BLaER1 (cell line): ENCODE measurements at regions not wholly inside any gene's neighbourhood (a gene's known extent, or its start where the extent isn't known, plus 50 kb on each side); places are given as distances from the start of the nearest gene placed in this dataset.

Experiments used
- H3K27ac ChIP-seq: shearing (Covaris generic); formaldehyde crosslinking; 2 replicates; pipeline ENCODE4 v1.8.1; 2022
- H3K27me3 ChIP-seq: shearing (Covaris generic); formaldehyde crosslinking; 2 replicates; pipeline ENCODE4 v1.8.1; 2022
- H3K36me3 ChIP-seq: shearing (Covaris generic); formaldehyde crosslinking; 2 replicates; pipeline ENCODE4 v1.8.1; 2022
- H3K4me1 ChIP-seq: shearing (Covaris generic); formaldehyde crosslinking; 2 replicates; pipeline ENCODE4 v1.8.1; 2022
- H3K4me2 ChIP-seq: shearing (Covaris generic); formaldehyde crosslinking; 2 replicates; pipeline ENCODE4 v1.8.1; 2022
- H3K4me3 ChIP-seq: shearing (Covaris generic); formaldehyde crosslinking; 2 replicates; pipeline ENCODE4 v1.8.1; 2022
- H3K9ac ChIP-seq: shearing (Covaris generic); formaldehyde crosslinking; 2 replicates; pipeline ENCODE4 v1.8.1; 2022
- H3K9me3 ChIP-seq: shearing (Covaris generic); formaldehyde crosslinking; 2 replicates; pipeline ENCODE4 v1.8.1; 2022
- H4K20me1 ChIP-seq: shearing (Covaris generic); formaldehyde crosslinking; 2 replicates; pipeline ENCODE4 v1.8.1; 2022
- Cebpa-rat ChIP-seq: shearing (Covaris generic); IDR thresholded peaks from 2 replicates; pipeline ENCODE4 v1.8.1; 2022

DNA sequence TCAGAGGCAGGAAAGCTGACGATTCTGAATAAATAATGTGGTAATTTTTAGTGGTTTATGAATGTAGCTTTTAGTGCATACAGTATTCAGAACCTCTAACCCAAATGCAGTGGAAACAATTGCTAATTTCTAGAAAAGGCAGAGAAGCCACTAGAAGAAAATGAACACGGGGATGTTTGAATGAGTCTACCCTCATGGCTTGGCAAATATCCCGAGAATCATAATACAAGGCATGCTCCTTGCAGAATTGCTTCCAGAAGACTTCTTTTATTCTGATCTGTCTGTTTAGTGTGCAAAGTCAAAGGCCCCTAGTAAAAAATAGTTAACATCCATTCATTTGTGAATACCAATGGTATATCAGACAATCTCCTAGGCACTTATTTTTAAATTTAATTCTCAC is 246.8 kb downstream of the LMO4 start:
- Histone ChIP-seq H3K4me1 (no peaks in the 10 kb centered on the region), H3K27me3 (no peaks in the 10 kb centered on the region), H3K9ac (no peak overlapping the region), H3K9me3 (no peaks in the 10 kb centered on the region), H4K20me1 (no peaks in the 10 kb centered on the region), H3K36me3 (no peaks in the 10 kb centered on the region), H3K4me2 (no peak overlapping the region), H3K4me3 (no peak overlapping the region), H3K27ac (no peak overlapping the region)
- no peak for TF ChIP-seq Cebpa-rat

GRCh38 chr1:87578464-87578863 is 249.8 kb downstream of the LMO4 start:
- H4K20me1 ChIP-seq: no peaks in the 10 kb centered on the region

DNA sequence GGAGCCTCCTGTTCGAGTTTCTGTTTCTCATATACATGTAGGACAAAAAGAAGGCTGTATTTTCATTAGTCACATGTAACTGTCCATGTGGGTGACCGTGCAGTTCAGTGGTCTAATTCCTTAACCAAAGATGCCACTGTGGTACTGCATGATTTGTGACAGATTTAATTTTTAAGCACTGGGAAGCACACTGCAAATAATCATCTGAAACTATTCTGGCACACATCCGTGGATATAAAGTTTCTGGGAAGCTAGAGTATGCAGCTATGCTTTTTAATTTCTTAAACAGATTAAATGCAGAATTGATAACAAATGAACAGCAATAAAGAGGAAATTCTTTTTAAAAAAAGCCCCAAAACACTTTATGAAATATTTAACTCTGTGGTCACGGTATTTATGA is 254.8 kb downstream of the LMO4 start:
- no peak overlapping the region for H3K9ac ChIP-seq
- H3K36me3 ChIP-seq: no peaks in the 10 kb centered on the region
- H4K20me1 ChIP-seq: no peaks in the 10 kb centered on the region
- no peak overlapping the region for H3K27ac ChIP-seq
- no peaks in the 10 kb centered on the region for H3K27me3 ChIP-seq
- no peaks in the 10 kb centered on the region for H3K9me3 ChIP-seq
- H3K4me1 ChIP-seq: no peaks in the 10 kb centered on the region
- H3K4me2 ChIP-seq: no peak overlapping the region
- no peak for TF ChIP-seq Cebpa-rat
- no peak overlapping the region for H3K4me3 ChIP-seq

More at GRCh38 chr1:87578464-87578863, 249.8 kb downstream of the LMO4 start:
- TF ChIP-seq Cebpa-rat: no peak
- Histone ChIP-seq H3K4me3 (no peak overlapping the region), H3K27ac (no peak overlapping the region), H3K9me3 (no peaks in the 10 kb centered on the region), H3K27me3 (no peaks in the 10 kb centered on the region), H3K9ac (no peak overlapping the region), H3K36me3 (no peaks in the 10 kb centered on the region), H3K4me1 (no peaks in the 10 kb centered on the region), H3K4me2 (no peak overlapping the region)

GRCh38 chr1:87584586-87584985 is 255.9 kb downstream of the LMO4 start:
- Histone ChIP-seq H4K20me1 (no peaks in the 10 kb centered on the region), H3K27me3 (no peaks in the 10 kb centered on the region), H3K9me3 (no peaks in the 10 kb centered on the region), H3K27ac (no peak overlapping the region), H3K4me3 (no peak overlapping the region), H3K36me3 (no peaks in the 10 kb centered on the region), H3K4me2 (no peak overlapping the region), H3K9ac (no peak overlapping the region), H3K4me1 (no peaks in the 10 kb centered on the region)
- no peak for TF ChIP-seq Cebpa-rat

DNA sequence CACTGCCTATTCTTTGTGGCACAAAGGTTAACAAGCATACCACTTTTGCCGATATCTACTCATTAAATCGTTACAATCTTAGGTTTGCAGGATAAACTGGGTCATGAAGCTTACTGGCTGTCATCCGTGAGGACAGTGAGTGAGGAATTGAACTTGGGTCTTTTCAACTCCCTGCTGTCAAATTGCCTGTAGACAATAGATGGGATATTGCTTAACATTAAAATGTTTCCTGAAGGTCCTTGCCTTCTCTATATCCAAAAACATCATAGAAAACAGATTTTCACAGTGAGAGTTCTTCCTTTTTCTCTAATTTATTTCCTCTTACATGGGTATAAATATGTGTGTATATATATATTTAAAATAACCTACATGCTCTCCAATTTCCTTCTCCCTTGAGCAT is 257.8 kb downstream of the LMO4 start:
- H3K4me3 ChIP-seq: no peak overlapping the region
- TF ChIP-seq Cebpa-rat: no peak
- no peaks in the 10 kb centered on the region for H3K9me3 ChIP-seq
- no peaks in the 10 kb centered on the region for H3K36me3 ChIP-seq
- no peak overlapping the region for H3K27ac ChIP-seq
- H4K20me1 ChIP-seq: no peaks in the 10 kb centered on the region
- no peak overlapping the region for H3K4me2 ChIP-seq
- H3K4me1 ChIP-seq: no peaks in the 10 kb centered on the region
- no peak overlapping the region for H3K9ac ChIP-seq
- no peaks in the 10 kb centered on the region for H3K27me3 ChIP-seq

DNA sequence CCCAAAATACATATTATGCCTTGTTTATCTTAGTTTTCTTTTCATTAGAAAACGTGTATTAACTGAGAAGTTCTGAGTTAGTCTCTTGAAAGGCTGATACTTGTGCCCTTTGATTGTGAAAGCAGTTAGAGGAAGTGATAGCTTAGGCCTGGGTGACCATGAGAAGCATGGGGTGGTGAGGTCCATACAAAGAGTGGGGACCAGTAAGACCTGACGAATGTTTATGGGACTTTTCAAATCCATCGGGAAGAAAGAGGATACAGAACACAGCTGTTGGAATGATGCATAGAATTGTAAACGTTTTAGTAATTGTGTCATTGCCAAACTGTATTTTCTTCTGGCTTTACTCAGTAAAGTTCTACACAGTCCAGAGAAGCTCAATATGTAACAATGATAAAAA is 259.8 kb downstream of the LMO4 start:
- Histone ChIP-seq H3K9me3 (no peaks in the 10 kb centered on the region), H3K36me3 (no peaks in the 10 kb centered on the region), H3K4me2 (no peak overlapping the region), H3K27ac (no peak overlapping the region), H4K20me1 (no peaks in the 10 kb centered on the region), H3K27me3 (no peaks in the 10 kb centered on the region), H3K4me1 (no peaks in the 10 kb centered on the region), H3K4me3 (no peak overlapping the region), H3K9ac (no peak overlapping the region)
- no peak for TF ChIP-seq Cebpa-rat

DNA sequence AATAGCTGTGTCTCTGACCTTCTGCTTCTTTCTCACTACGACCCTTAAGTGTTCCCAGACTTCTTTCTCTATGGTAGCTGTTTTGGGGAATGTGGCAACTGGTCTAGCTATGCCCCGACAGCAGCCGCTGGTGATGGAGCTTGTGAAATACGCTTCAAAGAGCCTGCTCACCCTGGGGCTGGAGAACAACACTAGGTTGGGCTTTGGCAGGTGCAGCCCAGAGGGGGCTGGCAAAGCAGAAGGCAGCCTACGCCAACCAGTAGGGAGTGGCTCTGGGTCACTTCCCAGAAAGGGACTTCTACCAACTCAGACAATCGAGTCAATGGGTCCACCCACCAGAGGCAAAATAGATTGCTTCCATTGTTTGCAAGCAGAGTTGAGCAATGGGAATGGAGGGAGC is 262.8 kb downstream of the LMO4 start:
- Histone ChIP-seq H3K9ac (no peak overlapping the region), H4K20me1 (no peaks in the 10 kb centered on the region), H3K36me3 (no peaks in the 10 kb centered on the region), H3K9me3 (no peaks in the 10 kb centered on the region), H3K27me3 (no peaks in the 10 kb centered on the region), H3K4me2 (no peak overlapping the region), H3K4me3 (no peak overlapping the region), H3K4me1 (peaks cover 7% of the 10 kb centered on the region), H3K27ac (no peak overlapping the region)
- no peak for TF ChIP-seq Cebpa-rat

DNA sequence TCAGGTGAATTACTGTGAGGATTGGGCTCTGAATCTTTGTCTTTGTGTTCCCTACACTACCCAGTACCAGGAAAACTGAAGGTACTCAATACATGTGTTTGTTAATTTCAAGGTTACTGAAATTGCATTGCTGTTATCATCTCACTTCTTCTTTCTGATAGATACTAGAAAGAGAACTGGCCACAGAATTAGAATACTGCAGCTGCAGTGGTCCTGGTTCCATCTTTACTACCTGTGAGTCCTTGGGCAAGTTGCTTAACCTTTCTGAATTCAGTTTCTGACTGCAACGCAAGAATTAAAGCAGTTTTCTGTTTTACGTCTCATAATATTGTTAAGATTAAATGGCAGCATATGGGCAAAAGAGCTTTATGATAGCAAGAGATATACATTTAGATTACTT is 263.5 kb downstream of the LMO4 start:
- no peaks in the 10 kb centered on the region for H3K27me3 ChIP-seq
- H3K9me3 ChIP-seq: no peaks in the 10 kb centered on the region
- H3K36me3 ChIP-seq: no peaks in the 10 kb centered on the region
- H3K9ac ChIP-seq: no peak overlapping the region
- no peak overlapping the region for H3K27ac ChIP-seq
- H3K4me1 ChIP-seq: peaks cover 14% of the 10 kb centered on the region
- H3K4me3 ChIP-seq: no peak overlapping the region
- no peaks in the 10 kb centered on the region for H4K20me1 ChIP-seq
- no peak for TF ChIP-seq Cebpa-rat
- no peak overlapping the region for H3K4me2 ChIP-seq

- Histone ChIP-seq H3K27ac (no peak overlapping the region), H3K36me3 (no peaks in the 10 kb centered on the region), H3K4me2 (0 out of 2 replicates have a peak overlapping the region, but pooled peaks have one; percentile 14), H3K9ac (no peak overlapping the region), H4K20me1 (no peaks in the 10 kb centered on the region), H3K4me3 (no peak overlapping the region), H3K4me1 (peaks cover 23% of the 10 kb centered on the region), H3K9me3 (no peaks in the 10 kb centered on the region), H3K27me3 (no peaks in the 10 kb centered on the region)
- TF ChIP-seq Cebpa-rat: no peak
Measured at GRCh38 chr1:87594736-87595383, 266.2 kb downstream of the LMO4 start.

- Histone ChIP-seq H3K9me3 (no peaks in the 10 kb centered on the region), H3K27ac (no peak overlapping the region), H4K20me1 (no peaks in the 10 kb centered on the region), H3K4me1 (peaks cover 23% of the 10 kb centered on the region), H3K27me3 (no peaks in the 10 kb centered on the region), H3K4me2 (0 out of 2 replicates have a peak overlapping the region, but pooled peaks have one; percentile 14), H3K4me3 (no peak overlapping the region), H3K9ac (no peak overlapping the region), H3K36me3 (no peaks in the 10 kb centered on the region)
- no peak for TF ChIP-seq Cebpa-rat
Measured at GRCh38 chr1:87595384-87595781, 266.7 kb downstream of the LMO4 start.

DNA sequence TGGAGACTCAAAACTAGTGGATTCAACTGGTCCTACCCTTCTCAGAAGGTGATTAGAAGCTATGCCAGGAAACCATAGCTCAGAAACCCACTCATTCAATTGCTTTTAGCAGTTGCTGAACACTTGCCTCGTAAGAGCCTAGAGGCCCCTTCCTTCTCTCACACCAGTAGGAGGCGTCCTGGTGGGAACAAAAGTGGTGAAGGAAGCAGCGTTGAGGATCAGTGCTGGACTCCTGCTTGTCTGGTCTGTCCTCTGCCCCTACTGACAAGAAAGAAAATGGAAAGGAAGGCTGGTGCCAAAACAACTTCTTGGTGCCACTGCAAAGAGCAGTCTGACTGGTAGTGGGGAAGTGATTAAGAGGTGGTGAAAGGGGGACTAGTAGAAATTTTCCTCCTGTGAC is 269.7 kb downstream of the LMO4 start:
- no peak overlapping the region for H3K4me2 ChIP-seq
- H3K27me3 ChIP-seq: no peaks in the 10 kb centered on the region
- H3K4me3 ChIP-seq: no peak overlapping the region
- no peaks in the 10 kb centered on the region for H3K36me3 ChIP-seq
- no peak overlapping the region for H3K27ac ChIP-seq
- no peaks in the 10 kb centered on the region for H4K20me1 ChIP-seq
- no peak for TF ChIP-seq Cebpa-rat
- no peaks in the 10 kb centered on the region for H3K9me3 ChIP-seq
- H3K9ac ChIP-seq: no peak overlapping the region
- peaks cover 23% of the 10 kb centered on the region for H3K4me1 ChIP-seq
